IPS DF 4.7 (cell line): ENCODE measurements at regions not wholly inside any gene's neighbourhood (a gene's known extent, or its start where the extent isn't known, plus 50 kb on each side); places are given as distances from the start of the nearest gene placed in this dataset.

Source experiments
- DNase-seq: peaks from one replicate; pipeline ENCODE4 v3.0.0-alpha.2; 2013; ENCODE audit warnings: low spot score; ENCODE audit errors: extremely low read depth

- DNase-seq = no peak
Measured at GRCh38 chr5:33238826-33239695, 201.7 kb upstream of the TARS1 start.

GRCh38 chr5:33240558-33240957 is 200.2 kb upstream of the TARS1 start:
- no peak for DNase-seq

GRCh38 chr5:33241802-33242201 is 199.0 kb upstream of the TARS1 start:
- no peak for DNase-seq

GRCh38 chr5:33242277-33242676 is 198.5 kb upstream of the TARS1 start:
- DNase-seq = no peak

- no peak for DNase-seq
Measured at GRCh38 chr5:33244441-33245150, 196.2 kb upstream of the TARS1 start.

GRCh38 chr5:33254579-33254978 is 186.2 kb upstream of the TARS1 start:
- DNase-seq = no peak

- DNase-seq = no peak
Measured at GRCh38 chr5:33257807-33258429, 182.8 kb upstream of the TARS1 start.

- DNase-seq = no peak
Measured at GRCh38 chr5:33258553-33258952, 182.2 kb upstream of the TARS1 start.

- no peak for DNase-seq
Measured at GRCh38 chr5:33260098-33260497, 180.7 kb upstream of the TARS1 start.

- no peak for DNase-seq
Measured at GRCh38 chr5:33261305-33261704, 179.5 kb upstream of the TARS1 start.

GRCh38 chr5:33261747-33262146 is 179.0 kb upstream of the TARS1 start:
- no peak for DNase-seq

- no peak for DNase-seq
Measured at GRCh38 chr5:33267801-33268200, 173.0 kb upstream of the TARS1 start.

GRCh38 chr5:33268374-33268773 is 172.4 kb upstream of the TARS1 start:
- DNase-seq = no peak

GRCh38 chr5:33270671-33271070 is 170.1 kb upstream of the TARS1 start:
- no peak for DNase-seq

GRCh38 chr5:33271606-33272005 is 169.2 kb upstream of the TARS1 start:
- no peak for DNase-seq

- no peak for DNase-seq
Measured at GRCh38 chr5:33272288-33272687, 168.5 kb upstream of the TARS1 start.

- DNase-seq = no peak
Measured at GRCh38 chr5:33273985-33274384, 166.8 kb upstream of the TARS1 start.

- no peak for DNase-seq
Measured at GRCh38 chr5:33275391-33275790, 165.4 kb upstream of the TARS1 start.

GRCh38 chr5:33275921-33276627 is 164.7 kb upstream of the TARS1 start:
- no peak for DNase-seq

- no peak for DNase-seq
Measured at GRCh38 chr5:33276628-33276950, 164.2 kb upstream of the TARS1 start.

GRCh38 chr5:33277061-33277650 is 163.6 kb upstream of the TARS1 start:
- DNase-seq = no peak
